ENCODE measurements at regions not wholly inside any gene's neighbourhood (a gene's known extent, or its start where the extent isn't known, plus 50 kb on each side); places are given as distances from the start of the nearest gene placed in this dataset.

DNA sequence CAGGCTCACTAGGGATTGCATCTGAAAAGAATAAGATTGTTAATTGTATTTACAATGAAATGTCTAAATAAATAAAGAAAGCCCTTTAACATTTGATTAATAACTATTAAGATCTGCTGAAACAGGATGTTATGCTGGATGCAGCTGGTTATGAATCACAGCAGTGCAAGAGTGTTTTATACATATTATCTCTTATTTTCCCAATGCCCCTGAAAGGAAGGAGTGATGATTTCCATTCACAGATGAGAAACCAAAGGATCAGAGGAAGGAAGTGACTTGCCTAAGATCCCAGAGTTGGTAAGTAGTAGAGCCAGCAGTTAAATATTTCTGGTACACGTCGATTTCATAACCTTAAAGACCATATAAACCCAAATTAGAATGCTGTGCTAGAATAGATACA is 76.3 kb upstream of the ARHGAP36 start:
- TF ChIP-seq, protein P1, sequence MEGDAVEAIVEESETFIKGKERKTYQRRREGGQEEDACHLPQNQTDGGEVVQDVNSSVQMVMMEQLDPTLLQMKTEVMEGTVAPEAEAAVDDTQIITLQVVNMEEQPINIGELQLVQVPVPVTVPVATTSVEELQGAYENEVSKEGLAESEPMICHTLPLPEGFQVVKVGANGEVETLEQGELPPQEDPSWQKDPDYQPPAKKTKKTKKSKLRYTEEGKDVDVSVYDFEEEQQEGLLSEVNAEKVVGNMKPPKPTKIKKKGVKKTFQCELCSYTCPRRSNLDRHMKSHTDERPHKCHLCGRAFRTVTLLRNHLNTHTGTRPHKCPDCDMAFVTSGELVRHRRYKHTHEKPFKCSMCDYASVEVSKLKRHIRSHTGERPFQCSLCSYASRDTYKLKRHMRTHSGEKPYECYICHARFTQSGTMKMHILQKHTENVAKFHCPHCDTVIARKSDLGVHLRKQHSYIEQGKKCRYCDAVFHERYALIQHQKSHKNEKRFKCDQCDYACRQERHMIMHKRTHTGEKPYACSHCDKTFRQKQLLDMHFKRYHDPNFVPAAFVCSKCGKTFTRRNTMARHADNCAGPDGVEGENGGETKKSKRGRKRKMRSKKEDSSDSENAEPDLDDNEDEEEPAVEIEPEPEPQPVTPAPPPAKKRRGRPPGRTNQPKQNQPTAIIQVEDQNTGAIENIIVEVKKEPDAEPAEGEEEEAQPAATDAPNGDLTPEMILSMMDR (conservative IDR thresholded peaks at IDR 0.05; ENCODE audit: low read depth, low read length): no peak
- TF ChIP-seq EZH2 (IDR thresholded peaks at IDR 0.05; ENCODE audit: low read length, unreplicated experiment): no peak

Measured in PC-3 (cell line).